GM13977 (cell line): ENCODE measurements at regions not wholly inside any gene's neighbourhood (a gene's known extent, or its start where the extent isn't known, plus 50 kb on each side); places are given as distances from the start of the nearest gene placed in this dataset.

ENCODE experiments used
- DNase-seq: peaks from one replicate; pipeline ENCODE4 v3.0.0; 2012; ENCODE audit warnings: low spot score
- CTCF ChIP-seq: IDR thresholded peaks from 2 replicates; pipeline ENCODE4 v1.5.1; 2012; ENCODE audit warnings: mild to moderate bottlenecking, control low read depth; ENCODE audit not compliant: insufficient read depth; ENCODE audit errors: extremely low read depth, missing control alignments
- in situ Hi-C: fragments of 300-500 bp; cut with MboI; formaldehyde crosslinking; loops from one replicate; pipeline ENCODE4 v1.12.0; 2022; ENCODE audit warnings: low sequenced_read_pairs, low pct_unique_long_range_greater_than_20kb, mixed read lengths, inconsistent platforms; ENCODE audit not compliant: unreplicated experiment

GRCh38 chr1:157410457-157410856 lies 141.9 kb downstream of the FCRL5 start:
- no peak for DNase-seq
- in situ Hi-C loops, result no loop called here
- no peak for TF ChIP-seq CTCF

GRCh38 chr1:157409927-157410326 lies 142.4 kb downstream of the FCRL5 start:
- no peak for TF ChIP-seq CTCF
- in situ Hi-C loops, result no loop called here
- no peak for DNase-seq

- in situ Hi-C loops, result no loop called here
- TF ChIP-seq CTCF, result no peak
- DNase-seq, result no peak
These were observed 144.3 kb downstream of the FCRL5 start for GRCh38 chr1:157407917-157408525.

- DNase-seq, result no peak
- TF ChIP-seq CTCF, result no peak
- in situ Hi-C loops, result no loop called here
These were observed 144.9 kb downstream of the FCRL5 start for GRCh38 chr1:157407367-157407766.

- in situ Hi-C loops, result no loop called here
- no peak for TF ChIP-seq CTCF
- no peak for DNase-seq
These were observed 146.7 kb downstream of the FCRL5 start for GRCh38 chr1:157405662-157406061.

- no peak for DNase-seq
- in situ Hi-C loops, result no loop called here
- TF ChIP-seq CTCF, result no peak
These were observed 147.7 kb downstream of the FCRL5 start for GRCh38 chr1:157404614-157405013.
